Heart left ventricle (tissue), 13 donors: ENCODE measurements at regions not wholly inside any gene's neighbourhood (a gene's known extent, or its start where the extent isn't known, plus 50 kb on each side); places are given as distances from the start of the nearest gene placed in this dataset.

Experiments
- POLR2A ChIP-seq, 2 donors: fragments of 450-650 bp; IDR thresholded peaks; one replicate each; pipeline ENCODE4 v1.6.1; 2017; ENCODE audit warnings: antibody characterized with exemption in 2 of 2, mild to moderate bottlenecking in 2 of 2, moderate library complexity in 2 of 2
- TF ChIP-seq, protein P1 (sequence below), 12 donors: fragments of 200-600 bp; sonication (generic) in 4 of 12; IDR thresholded peaks; one replicate each; pipeline versions ENCODE4 v1.5.0 to v1.8.0; 2018 to 2022; ENCODE audit warnings: antibody characterized with exemption in 12 of 12, mild to moderate bottlenecking in 5 of 12
- donor health status: ischemic (EF 13 %, LVEDD 7.1; RV severe dilation, severe dysfunction).
- donor health status: DM: no; HTN: yes; CAD: no.
- donor health status: DM: no; HTN: no; CAD: no.
- donor health status: ischemic (EF 25% LVEDD 6.9; RV normal size, moderate dysfunction).
- donor health status: ischemic (EF 25% LVEDD 5.7; RV mildly dilated, moderate dysfunction).
- donor health status: ischemic (EF 35%, LVEDD 5.7; RV mildly dilated, moderate dysfunction).
- donor health status: nonischemic (EF 11% LVEDD 7.7; RV severe dilation, severe dysfunction).
- donor health status: DM: yes; HTN: yes; CAD: no.
- donor health status: PGD.
- donor health status: ischemic (EF 29% LVEDD 5.4; RV normal size, mild dysfunction).
- donor health status: nonischemic (EF 23%, LVEDD 6.1; RV moderate dilation, normal function).

DNA sequence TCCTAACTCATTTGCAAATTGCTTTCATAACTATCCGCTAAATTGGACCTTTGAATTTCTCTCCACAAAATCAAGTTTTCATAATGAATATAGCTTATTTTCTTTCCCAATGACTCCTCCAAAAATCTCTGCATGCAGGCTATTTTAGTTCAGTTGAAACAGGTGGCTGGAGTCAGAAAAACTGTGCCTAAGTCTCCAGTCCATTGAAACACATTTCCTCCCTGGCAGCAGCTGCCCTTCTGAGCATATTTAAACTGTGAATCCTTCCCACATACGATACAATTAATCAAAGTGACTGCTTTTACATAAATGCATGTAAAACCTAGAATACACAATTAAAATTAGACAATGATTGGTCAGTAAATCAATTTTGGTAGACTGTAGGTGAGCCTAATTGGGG is 344.6 kb upstream of the MARCKS start:
- TF ChIP-seq, protein P1, sequence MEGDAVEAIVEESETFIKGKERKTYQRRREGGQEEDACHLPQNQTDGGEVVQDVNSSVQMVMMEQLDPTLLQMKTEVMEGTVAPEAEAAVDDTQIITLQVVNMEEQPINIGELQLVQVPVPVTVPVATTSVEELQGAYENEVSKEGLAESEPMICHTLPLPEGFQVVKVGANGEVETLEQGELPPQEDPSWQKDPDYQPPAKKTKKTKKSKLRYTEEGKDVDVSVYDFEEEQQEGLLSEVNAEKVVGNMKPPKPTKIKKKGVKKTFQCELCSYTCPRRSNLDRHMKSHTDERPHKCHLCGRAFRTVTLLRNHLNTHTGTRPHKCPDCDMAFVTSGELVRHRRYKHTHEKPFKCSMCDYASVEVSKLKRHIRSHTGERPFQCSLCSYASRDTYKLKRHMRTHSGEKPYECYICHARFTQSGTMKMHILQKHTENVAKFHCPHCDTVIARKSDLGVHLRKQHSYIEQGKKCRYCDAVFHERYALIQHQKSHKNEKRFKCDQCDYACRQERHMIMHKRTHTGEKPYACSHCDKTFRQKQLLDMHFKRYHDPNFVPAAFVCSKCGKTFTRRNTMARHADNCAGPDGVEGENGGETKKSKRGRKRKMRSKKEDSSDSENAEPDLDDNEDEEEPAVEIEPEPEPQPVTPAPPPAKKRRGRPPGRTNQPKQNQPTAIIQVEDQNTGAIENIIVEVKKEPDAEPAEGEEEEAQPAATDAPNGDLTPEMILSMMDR (IDR thresholded peaks at IDR 0.05), result no peak
- no peak for TF ChIP-seq POLR2A (IDR thresholded peaks at IDR 0.05)
